ENCODE measurements at regions not wholly inside any gene's neighbourhood (a gene's known extent, or its start where the extent isn't known, plus 50 kb on each side); places are given as distances from the start of the nearest gene placed in this dataset.

GRCh38 chr2:49271060-49271606, 116.8 kb upstream of the FSHR start:
- no peaks in the 10 kb centered on the region for H4K20me1 ChIP-seq (replicated peaks; ENCODE audit: insufficient read depth)
- TF ChIP-seq JUNB (IDR thresholded peaks at IDR 0.05; ENCODE audit: unreplicated experiment) (no peak), CREB1 (CRISPR knock-in tag; IDR thresholded peaks at IDR 0.05; ENCODE audit: low read depth) (no peak)
- no peaks in the 10 kb centered on the region; the same call in 1 of the 2 replicates for H3K9me2 ChIP-seq (ENCODE audit: insufficient read depth)
- H3K27ac ChIP-seq (ENCODE audit: low read depth): no peak overlapping the region
- H3K79me2 ChIP-seq (replicated peaks; ENCODE audit: insufficient read depth): no peaks in the 10 kb centered on the region
- no peaks in the 10 kb centered on the region for H3K9me3 Mint-ChIP-seq
- peaks cover 4% of the 10 kb centered on the region for H3K27me3 Mint-ChIP-seq (ENCODE audit: insufficient read depth, low read depth, poor library complexity)
- H3K27ac Mint-ChIP-seq: no peak overlapping the region
- no peak overlapping the region for H3K4me3 Mint-ChIP-seq
- peaks cover 6% of the 10 kb centered on the region; the same call in 1 of the 3 replicates for H3K4me1 Mint-ChIP-seq
- H3K36me3 Mint-ChIP-seq (ENCODE audit: low read depth): no peaks in the 10 kb centered on the region
- H3K4me2 ChIP-seq: no peak overlapping the region
- no peaks in the 10 kb centered on the region for H3K36me3 ChIP-seq (ENCODE audit: insufficient read depth)
- H3F3A ChIP-seq (replicated peaks; ENCODE audit: low read depth): no peaks in the 10 kb centered on the region
- H3K4me1 ChIP-seq (ENCODE audit: insufficient read depth): no peaks in the 10 kb centered on the region
- H2AFZ ChIP-seq: no peak overlapping the region
- DNase-seq (ENCODE audit: low spot score) (no peak), ATAC-seq (no peak)
- no peak overlapping the region for H3K4me3 ChIP-seq
- no peaks in the 10 kb centered on the region for H3K27me3 ChIP-seq (ENCODE audit: insufficient read depth)

- H3F3A ChIP-seq (replicated peaks; ENCODE audit: low read depth): no peaks in the 10 kb centered on the region
- Mint-ChIP-seq H3K27ac (peak overlapping the region; percentile 15; the same call in 1 of the 2 replicates), H3K4me1 (peaks cover 8% of the 10 kb centered on the region; the same call in 2 of the 3 replicates), H3K9me3 (no peaks in the 10 kb centered on the region), H3K36me3 (ENCODE audit: low read depth) (no peaks in the 10 kb centered on the region), H3K27me3 (ENCODE audit: insufficient read depth, low read depth, poor library complexity) (peaks cover 2% of the 10 kb centered on the region), H3K4me3 (no peak overlapping the region)
- no peak overlapping the region for H2AFZ ChIP-seq
- H3K9me2 ChIP-seq (ENCODE audit: insufficient read depth): no peaks in the 10 kb centered on the region
- no peaks in the 10 kb centered on the region for H3K27me3 ChIP-seq (ENCODE audit: insufficient read depth)
- no peaks in the 10 kb centered on the region; the same call in 1 of the 2 replicates for H3K4me1 ChIP-seq (ENCODE audit: insufficient read depth)
- no peak overlapping the region for H3K27ac ChIP-seq (ENCODE audit: low read depth)
- H3K4me3 ChIP-seq: no peak overlapping the region
- H3K79me2 ChIP-seq (replicated peaks; ENCODE audit: insufficient read depth): no peaks in the 10 kb centered on the region
- H3K4me2 ChIP-seq: no peak overlapping the region
- DNase-seq (ENCODE audit: low spot score) (peak; percentile 12), ATAC-seq (no peak)
- no peaks in the 10 kb centered on the region for H4K20me1 ChIP-seq (replicated peaks; ENCODE audit: insufficient read depth)
- TF ChIP-seq, protein P1, sequence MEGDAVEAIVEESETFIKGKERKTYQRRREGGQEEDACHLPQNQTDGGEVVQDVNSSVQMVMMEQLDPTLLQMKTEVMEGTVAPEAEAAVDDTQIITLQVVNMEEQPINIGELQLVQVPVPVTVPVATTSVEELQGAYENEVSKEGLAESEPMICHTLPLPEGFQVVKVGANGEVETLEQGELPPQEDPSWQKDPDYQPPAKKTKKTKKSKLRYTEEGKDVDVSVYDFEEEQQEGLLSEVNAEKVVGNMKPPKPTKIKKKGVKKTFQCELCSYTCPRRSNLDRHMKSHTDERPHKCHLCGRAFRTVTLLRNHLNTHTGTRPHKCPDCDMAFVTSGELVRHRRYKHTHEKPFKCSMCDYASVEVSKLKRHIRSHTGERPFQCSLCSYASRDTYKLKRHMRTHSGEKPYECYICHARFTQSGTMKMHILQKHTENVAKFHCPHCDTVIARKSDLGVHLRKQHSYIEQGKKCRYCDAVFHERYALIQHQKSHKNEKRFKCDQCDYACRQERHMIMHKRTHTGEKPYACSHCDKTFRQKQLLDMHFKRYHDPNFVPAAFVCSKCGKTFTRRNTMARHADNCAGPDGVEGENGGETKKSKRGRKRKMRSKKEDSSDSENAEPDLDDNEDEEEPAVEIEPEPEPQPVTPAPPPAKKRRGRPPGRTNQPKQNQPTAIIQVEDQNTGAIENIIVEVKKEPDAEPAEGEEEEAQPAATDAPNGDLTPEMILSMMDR (conservative IDR thresholded peaks at IDR 0.05; ENCODE audit: low read depth in 2 of 2): peak in 1 of 2 experiments; percentile 21; a peak in 1 of 4 replicates
- TF ChIP-seq ZNF331 (CRISPR knock-in tag; IDR thresholded peaks at IDR 0.05; ENCODE audit: low read depth): no peak
- H3K36me3 ChIP-seq (ENCODE audit: insufficient read depth): no peaks in the 10 kb centered on the region
These were observed 115.8 kb upstream of the FSHR start for GRCh38 chr2:49270091-49270490.

GRCh38 chr2:49265471-49265870, 111.2 kb upstream of the FSHR start:
- Histone ChIP-seq H3K36me3 (ENCODE audit: insufficient read depth) (no peaks in the 10 kb centered on the region), H3K4me1 (ENCODE audit: insufficient read depth) (no peaks in the 10 kb centered on the region; the same call in 1 of the 2 replicates), H3K79me2 (replicated peaks; ENCODE audit: insufficient read depth) (no peaks in the 10 kb centered on the region), H3K9me2 (ENCODE audit: insufficient read depth) (no peaks in the 10 kb centered on the region; the same call in 1 of the 2 replicates), H2AFZ (no peak overlapping the region), H4K20me1 (replicated peaks; ENCODE audit: insufficient read depth) (no peaks in the 10 kb centered on the region), H3F3A (replicated peaks; ENCODE audit: low read depth) (no peaks in the 10 kb centered on the region), H3K27me3 (ENCODE audit: insufficient read depth) (no peaks in the 10 kb centered on the region), H3K4me3 (no peak overlapping the region), H3K4me2 (no peak overlapping the region), H3K27ac (ENCODE audit: low read depth) (no peak overlapping the region)
- ATAC-seq: no peak
- H3K36me3 Mint-ChIP-seq (ENCODE audit: low read depth): no peaks in the 10 kb centered on the region
- H3K4me3 Mint-ChIP-seq: no peak overlapping the region
- DNase-seq (ENCODE audit: low spot score): no peak
- TF ChIP-seq CREB1 (CRISPR knock-in tag; IDR thresholded peaks at IDR 0.05; ENCODE audit: low read depth) (no peak), EZH2phosphoT487 (IDR thresholded peaks at IDR 0.05; ENCODE audit: unreplicated experiment) (no peak)
- TF ChIP-seq, protein P2, sequence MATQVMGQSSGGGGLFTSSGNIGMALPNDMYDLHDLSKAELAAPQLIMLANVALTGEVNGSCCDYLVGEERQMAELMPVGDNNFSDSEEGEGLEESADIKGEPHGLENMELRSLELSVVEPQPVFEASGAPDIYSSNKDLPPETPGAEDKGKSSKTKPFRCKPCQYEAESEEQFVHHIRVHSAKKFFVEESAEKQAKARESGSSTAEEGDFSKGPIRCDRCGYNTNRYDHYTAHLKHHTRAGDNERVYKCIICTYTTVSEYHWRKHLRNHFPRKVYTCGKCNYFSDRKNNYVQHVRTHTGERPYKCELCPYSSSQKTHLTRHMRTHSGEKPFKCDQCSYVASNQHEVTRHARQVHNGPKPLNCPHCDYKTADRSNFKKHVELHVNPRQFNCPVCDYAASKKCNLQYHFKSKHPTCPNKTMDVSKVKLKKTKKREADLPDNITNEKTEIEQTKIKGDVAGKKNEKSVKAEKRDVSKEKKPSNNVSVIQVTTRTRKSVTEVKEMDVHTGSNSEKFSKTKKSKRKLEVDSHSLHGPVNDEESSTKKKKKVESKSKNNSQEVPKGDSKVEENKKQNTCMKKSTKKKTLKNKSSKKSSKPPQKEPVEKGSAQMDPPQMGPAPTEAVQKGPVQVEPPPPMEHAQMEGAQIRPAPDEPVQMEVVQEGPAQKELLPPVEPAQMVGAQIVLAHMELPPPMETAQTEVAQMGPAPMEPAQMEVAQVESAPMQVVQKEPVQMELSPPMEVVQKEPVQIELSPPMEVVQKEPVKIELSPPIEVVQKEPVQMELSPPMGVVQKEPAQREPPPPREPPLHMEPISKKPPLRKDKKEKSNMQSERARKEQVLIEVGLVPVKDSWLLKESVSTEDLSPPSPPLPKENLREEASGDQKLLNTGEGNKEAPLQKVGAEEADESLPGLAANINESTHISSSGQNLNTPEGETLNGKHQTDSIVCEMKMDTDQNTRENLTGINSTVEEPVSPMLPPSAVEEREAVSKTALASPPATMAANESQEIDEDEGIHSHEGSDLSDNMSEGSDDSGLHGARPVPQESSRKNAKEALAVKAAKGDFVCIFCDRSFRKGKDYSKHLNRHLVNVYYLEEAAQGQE (IDR thresholded peaks at IDR 0.05; ENCODE audit: unreplicated experiment): no peak
- TF ChIP-seq, protein P1 (conservative IDR thresholded peaks at IDR 0.05; ENCODE audit: low read depth in 2 of 2): no peak
- no peaks in the 10 kb centered on the region for H3K9me3 Mint-ChIP-seq
- H3K27ac Mint-ChIP-seq: no peak overlapping the region
- peaks cover 8% of the 10 kb centered on the region; the same call in 2 of the 3 replicates for H3K4me1 Mint-ChIP-seq
- H3K27me3 Mint-ChIP-seq (ENCODE audit: insufficient read depth, low read depth, poor library complexity): peaks cover 2% of the 10 kb centered on the region

Data from GM23338 (cell line).